RPMI7951 (cell line): ENCODE measurements at regions not wholly inside any gene's neighbourhood (a gene's known extent, or its start where the extent isn't known, plus 50 kb on each side); places are given as distances from the start of the nearest gene placed in this dataset.

ENCODE experiments used
- DNase-seq: peaks from one replicate; pipeline ENCODE4 v3.0.0-alpha.2; 2012; ENCODE audit warnings: low read depth

GRCh38 chr15:98455904-98456303 lies 192.4 kb upstream of the IGF1R start:
- DNase-seq: no peak

GRCh38 chr15:98476559-98476958 lies 171.8 kb upstream of the IGF1R start:
- no peak for DNase-seq

GRCh38 chr15:98480844-98481243 lies 167.5 kb upstream of the IGF1R start:
- DNase-seq: no peak

- DNase-seq: no peak
These were observed 164.7 kb upstream of the IGF1R start for GRCh38 chr15:98483575-98484130.

GRCh38 chr15:98484914-98485313 lies 163.4 kb upstream of the IGF1R start:
- DNase-seq: no peak

- DNase-seq: no peak
These were observed 162.9 kb upstream of the IGF1R start for GRCh38 chr15:98485451-98485850.

GRCh38 chr15:98493966-98494511 lies 154.3 kb upstream of the IGF1R start:
- DNase-seq: no peak

- DNase-seq: no peak
These were observed 147.1 kb upstream of the IGF1R start for GRCh38 chr15:98501192-98501591.

GRCh38 chr15:98501632-98502031 lies 146.7 kb upstream of the IGF1R start:
- DNase-seq: no peak

- DNase-seq: peak; percentile 43
These were observed 144.4 kb upstream of the IGF1R start for GRCh38 chr15:98503970-98504369.

GRCh38 chr15:98504998-98505397 lies 143.3 kb upstream of the IGF1R start:
- DNase-seq: no peak

GRCh38 chr15:98505611-98506031 lies 142.7 kb upstream of the IGF1R start:
- no peak for DNase-seq

- DNase-seq: no peak
These were observed 142.2 kb upstream of the IGF1R start for GRCh38 chr15:98506172-98506571.

GRCh38 chr15:98506711-98507110 lies 141.6 kb upstream of the IGF1R start:
- no peak for DNase-seq

GRCh38 chr15:98513428-98513986 lies 134.8 kb upstream of the IGF1R start:
- no peak for DNase-seq

- no peak for DNase-seq
These were observed 134.2 kb upstream of the IGF1R start for GRCh38 chr15:98514034-98514622.

- peak; percentile 70 for DNase-seq
These were observed 129.3 kb upstream of the IGF1R start for GRCh38 chr15:98518823-98519561.

GRCh38 chr15:98519767-98520550 lies 128.4 kb upstream of the IGF1R start:
- DNase-seq: no peak

GRCh38 chr15:98522127-98522526 lies 126.2 kb upstream of the IGF1R start:
- DNase-seq: no peak

GRCh38 chr15:98523912-98524662 lies 124.3 kb upstream of the IGF1R start:
- DNase-seq: no peak
